Right lobe of liver (tissue), 4 donors: ENCODE measurements at regions not wholly inside any gene's neighbourhood (a gene's known extent, or its start where the extent isn't known, plus 50 kb on each side); places are given as distances from the start of the nearest gene placed in this dataset.

Experiments
- CTCF ChIP-seq, 4 donors: fragments of 200-600 bp in 3 of 4; fragments of 450-650 bp in 1 of 4; IDR thresholded peaks; one replicate each; pipeline versions ENCODE4 v1.5.1 to v1.8.0; 2016 to 2022; ENCODE audit warnings: antibody characterized with exemption in 4 of 4, mild to moderate bottlenecking in 2 of 4
- POLR2A ChIP-seq: fragments of 450-650 bp; IDR thresholded peaks from one replicate; pipeline ENCODE4 v1.6.1; 2017; ENCODE audit warnings: antibody characterized with exemption, mild to moderate bottlenecking
- donor health status: DM: no; HTN: no; CAD: no.
- donor health status: DM: no; HTN: no; CAD: no.
- donor health status: DM: no; HTN: yes; CAD: no.

DNA sequence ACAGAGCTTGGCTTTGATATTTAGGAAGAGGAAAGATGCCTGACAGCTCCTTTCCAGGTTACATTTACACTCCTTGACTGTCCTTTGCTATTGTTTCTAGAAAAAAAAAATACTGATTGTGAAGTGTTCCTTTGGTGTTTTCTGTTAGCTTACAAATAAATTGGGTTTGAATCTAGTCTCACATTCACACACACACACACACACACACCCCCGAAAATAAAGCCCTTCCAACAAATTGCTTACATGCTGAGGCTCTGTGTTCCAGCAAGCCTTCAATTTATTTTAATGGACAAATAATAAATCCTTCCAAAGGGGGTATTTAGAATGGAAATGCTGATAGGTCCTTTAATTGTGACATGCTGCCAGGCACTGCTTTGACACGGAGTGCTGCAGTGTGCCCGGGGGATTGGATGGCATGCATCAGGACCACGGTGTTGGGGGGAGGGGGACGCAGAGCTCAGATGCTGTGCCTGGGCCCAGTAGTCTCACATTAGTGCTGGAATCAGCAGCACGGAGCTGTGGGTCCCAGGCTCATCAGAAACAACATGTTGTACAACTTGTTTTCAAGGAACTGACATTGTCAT, 199.9 kb downstream of the CD83 start:
- TF ChIP-seq CTCF (IDR thresholded peaks at IDR 0.05), result no peak
- TF ChIP-seq POLR2A, result no peak
